Endothelial cell of umbilical vein (primary cell): ENCODE measurements at regions not wholly inside any gene's neighbourhood (a gene's known extent, or its start where the extent isn't known, plus 50 kb on each side); places are given as distances from the start of the nearest gene placed in this dataset.

Source experiments
- BruUV-seq: library from RNA; stranded (reverse); fragments of 400-500 nt; replicated peaks from 2 replicates; lab custom pipeline; 2021; lab: Mats Ljungman, UMichigan
- CTCF ChIA-PET: fragments of 300-600, 350-600 bp; sonication (Branson Sonifier 250); formaldehyde crosslinking; loops from one replicate; lab custom pipeline; 2021; ENCODE audit warnings: antibody characterized with exemption, inconsistent platforms; lab: Charles Lee
- POLR2A ChIA-PET: fragments of 300-600, 350-600 bp; sonication (Branson Sonifier 250); formaldehyde crosslinking; loops from one replicate; lab custom pipeline; 2021; ENCODE audit warnings: antibody characterized with exemption, inconsistent platforms; lab: Charles Lee
- DNase-seq: peaks from one replicate; pipeline ENCODE4 v3.0.0-alpha.2; 2011; ENCODE audit warnings: low read depth, low spot score
- FAIRE-seq: peaks from 2 replicates; lab custom pipeline; 2011; peaks lifted over from hg19 to GRCh38; lab: Jason Lieb, UNC
- H2AFZ ChIP-seq: 2 replicates; pipeline ENCODE4 v1.6.0; 2012; ENCODE audit warnings: low read depth, low read length, control low read depth, inconsistent platforms
- H3K27ac ChIP-seq: 2 replicates; pipeline ENCODE4 v1.5.1; 2011; ENCODE audit warnings: low read depth, mild to moderate bottlenecking, control low read depth, low read length, moderate library complexity; ENCODE audit not compliant: insufficient read depth
- H3K27me3 ChIP-seq, 2 experiments: 2 replicates each; pipeline versions ENCODE4 v1.6.0 to v1.6.1; 2011; ENCODE audit warnings: low read length in 2 of 2, mixed read lengths in 1 of 2; ENCODE audit not compliant: control insufficient read depth in 2 of 2, insufficient read depth in 2 of 2
- H3K36me3 ChIP-seq, 2 experiments: 2 replicates in 1 of 2; 3 replicates in 1 of 2; pipeline ENCODE4 v1.5.1; 2011; ENCODE audit warnings: low read length in 2 of 2, mild to moderate bottlenecking in 1 of 2, moderate library complexity in 1 of 2; ENCODE audit not compliant: control insufficient read depth in 2 of 2, insufficient read depth in 2 of 2; ENCODE audit errors: extremely low read depth in 1 of 2
- H3K4me1 ChIP-seq: 3 replicates; pipeline ENCODE4 v1.5.1; 2011; ENCODE audit warnings: mild to moderate bottlenecking, low read length; ENCODE audit not compliant: control insufficient read depth, insufficient read depth; ENCODE audit errors: extremely low read depth
- H3K4me2 ChIP-seq: 2 replicates; pipeline ENCODE4 v1.6.1; 2011; ENCODE audit warnings: low read length, control low read depth, mixed read lengths; ENCODE audit not compliant: insufficient read depth
- H3K4me3 ChIP-seq, 3 experiments: fragments of 200-600 bp in 1 of 3; sonication (generic), shearing (Covaris generic) in 1 of 3; replicated peaks in 1 of 3; 2 replicates each; pipeline ENCODE4 v1.5.1; 2011 to 2016; ENCODE audit warnings: control low read depth in 3 of 3, low read length in 3 of 3, mild to moderate bottlenecking in 2 of 3, inconsistent platforms in 1 of 3, low read depth in 1 of 3, moderate library complexity in 1 of 3; ENCODE audit not compliant: insufficient read depth in 1 of 3
- H3K79me2 ChIP-seq: 2 replicates; pipeline ENCODE4 v1.6.0; 2012; ENCODE audit warnings: low read length, inconsistent platforms; ENCODE audit not compliant: control insufficient read depth, insufficient read depth
- H3K9ac ChIP-seq: replicated peaks from 2 replicates; pipeline ENCODE3; 2011; ENCODE audit warnings: low read length, control low read depth; ENCODE audit not compliant: insufficient read depth; ENCODE audit errors: extremely low read depth
- H3K9me1 ChIP-seq: replicated peaks from 3 replicates; pipeline ENCODE4 v1.6.0; 2011; ENCODE audit warnings: mild to moderate bottlenecking, low read length; ENCODE audit not compliant: control insufficient read depth, insufficient read depth; ENCODE audit errors: extremely low read depth
- H3K9me3 ChIP-seq: replicated peaks from 2 replicates; pipeline ENCODE4 v1.5.1; 2012; ENCODE audit warnings: low read length, inconsistent platforms; ENCODE audit not compliant: control insufficient read depth, insufficient read depth
- H4K20me1 ChIP-seq: replicated peaks from 2 replicates; pipeline ENCODE3; 2011; ENCODE audit warnings: mild to moderate bottlenecking, low read length; ENCODE audit not compliant: control insufficient read depth, insufficient read depth; ENCODE audit errors: extremely low read depth
- EZH2 ChIP-seq: IDR thresholded peaks from 2 replicates; pipeline ENCODE4 v1.6.1; 2012; ENCODE audit warnings: borderline replicate concordance, low read depth, mild to moderate bottlenecking, moderate library complexity, low read length, inconsistent platforms; ENCODE audit not compliant: severe bottlenecking
- FOS ChIP-seq: IDR thresholded peaks from 2 replicates; pipeline ENCODE4 v1.6.1; 2011; ENCODE audit warnings: mild to moderate bottlenecking, low read length, moderate library complexity, borderline replicate concordance; ENCODE audit not compliant: insufficient read depth
- GATA2 ChIP-seq: IDR thresholded peaks from 2 replicates; pipeline ENCODE4 v1.7.0; 2011; ENCODE audit warnings: low read depth, mild to moderate bottlenecking, moderate library complexity, mixed read lengths, low read length; ENCODE audit not compliant: insufficient read length, insufficient read depth
- JUN ChIP-seq: IDR thresholded peaks from 2 replicates; pipeline ENCODE4 v1.6.1; 2011; ENCODE audit warnings: borderline replicate concordance, low read depth; ENCODE audit not compliant: insufficient read length, insufficient read depth
- MYC ChIP-seq: IDR thresholded peaks from one replicate; pipeline ENCODE4 v1.6.1; 2011; ENCODE audit warnings: mild to moderate bottlenecking, low read depth, low read length
- POLR2A ChIP-seq: IDR thresholded peaks from 2 replicates; pipeline ENCODE4 v1.6.1; 2012; ENCODE audit warnings: low read depth, mild to moderate bottlenecking, control low read depth, low read length
- POLR2AphosphoS5 ChIP-seq: IDR thresholded peaks from 2 replicates; pipeline ENCODE4 v1.6.1; 2012; ENCODE audit warnings: low read depth, mild to moderate bottlenecking, control low read depth, low read length, moderate library complexity; ENCODE audit not compliant: insufficient read depth
- dilution Hi-C: fragments of 300-500 bp; cut with MboI; formaldehyde crosslinking; loops from one replicate; pipeline ENCODE4 v1.15.0; 2019; ENCODE audit warnings: low sequenced_read_pairs; ENCODE audit not compliant: extremely low pct_ligation_motif_present
- intact Hi-C: fragments of 100-400 bp; cut with micrococcal nuclease; formaldehyde crosslinking; loops from one replicate; pipeline ENCODE4 v1.10.0; 2022
- TF ChIP-seq, protein P1 (sequence below), 2 donors: IDR thresholded peaks; 1 replicate in 1 of 2; 2 replicates in 1 of 2; pipeline ENCODE4 v1.5.1; 2011; ENCODE audit warnings: low read length in 2 of 2, mild to moderate bottlenecking in 2 of 2, moderate library complexity in 2 of 2, control low read depth in 1 of 2, inconsistent platforms in 1 of 2, low read depth in 1 of 2; ENCODE audit not compliant: insufficient read depth in 1 of 2; ENCODE audit errors: extremely low read depth in 1 of 2
- TF ChIP-seq, protein P2 (sequence below): IDR thresholded peaks from 2 replicates; pipeline ENCODE4 v1.6.1; 2011; ENCODE audit not compliant: insufficient read depth, insufficient read length

DNA sequence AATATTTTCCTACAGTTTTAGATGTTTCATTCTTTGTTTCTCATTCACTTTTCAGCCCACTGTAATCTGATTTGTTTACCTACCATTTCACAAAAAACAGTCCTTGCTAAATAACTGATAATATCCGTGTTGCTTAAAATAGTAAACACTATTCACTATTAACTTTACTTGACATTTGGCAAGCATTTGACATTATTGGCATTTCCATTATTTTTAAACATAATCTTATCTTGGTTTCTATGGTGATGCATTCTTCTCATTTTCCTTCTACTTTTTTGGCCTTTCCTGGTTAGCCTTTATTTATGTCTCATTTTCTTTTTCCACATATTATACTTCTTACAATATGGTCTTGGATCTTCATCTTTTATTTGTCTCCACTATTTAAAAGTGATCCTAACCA lies 715.3 kb downstream of the DNAJB9 start:
- dilution Hi-C loops (no loop called here), intact Hi-C loops (no loop called here)
- no peak overlapping the region for H2AFZ ChIP-seq
- DNase-seq (no peak), FAIRE-seq (no peak)
- no peaks in the 10 kb centered on the region for H3K9me1 ChIP-seq
- no peaks in the 10 kb centered on the region for H3K79me2 ChIP-seq
- ChIA-PET POLR2A (no interaction called here), CTCF (no interaction called here)
- no peak overlapping the region for H3K9ac ChIP-seq
- BruUV-seq = no TSS peak
- no peaks in the 10 kb centered on the region for H3K36me3 ChIP-seq
- H3K4me1 ChIP-seq = no peaks in the 10 kb centered on the region
- H3K4me3 ChIP-seq = no peak overlapping the region
- no peaks in the 10 kb centered on the region for H3K27me3 ChIP-seq
- TF ChIP-seq JUN (no peak), POLR2AphosphoS5 (no peak), GATA2 (no peak), EZH2 (no peak), POLR2A (no peak), MYC (no peak), FOS (no peak)
- TF ChIP-seq, protein P1, sequence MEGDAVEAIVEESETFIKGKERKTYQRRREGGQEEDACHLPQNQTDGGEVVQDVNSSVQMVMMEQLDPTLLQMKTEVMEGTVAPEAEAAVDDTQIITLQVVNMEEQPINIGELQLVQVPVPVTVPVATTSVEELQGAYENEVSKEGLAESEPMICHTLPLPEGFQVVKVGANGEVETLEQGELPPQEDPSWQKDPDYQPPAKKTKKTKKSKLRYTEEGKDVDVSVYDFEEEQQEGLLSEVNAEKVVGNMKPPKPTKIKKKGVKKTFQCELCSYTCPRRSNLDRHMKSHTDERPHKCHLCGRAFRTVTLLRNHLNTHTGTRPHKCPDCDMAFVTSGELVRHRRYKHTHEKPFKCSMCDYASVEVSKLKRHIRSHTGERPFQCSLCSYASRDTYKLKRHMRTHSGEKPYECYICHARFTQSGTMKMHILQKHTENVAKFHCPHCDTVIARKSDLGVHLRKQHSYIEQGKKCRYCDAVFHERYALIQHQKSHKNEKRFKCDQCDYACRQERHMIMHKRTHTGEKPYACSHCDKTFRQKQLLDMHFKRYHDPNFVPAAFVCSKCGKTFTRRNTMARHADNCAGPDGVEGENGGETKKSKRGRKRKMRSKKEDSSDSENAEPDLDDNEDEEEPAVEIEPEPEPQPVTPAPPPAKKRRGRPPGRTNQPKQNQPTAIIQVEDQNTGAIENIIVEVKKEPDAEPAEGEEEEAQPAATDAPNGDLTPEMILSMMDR (IDR thresholded peaks at IDR 0.05; ENCODE audit: extremely low read depth in 1 of 2, insufficient read depth in 1 of 2, low read depth in 1 of 2, low read length in 2 of 2) = no peak
- TF ChIP-seq, protein P2, sequence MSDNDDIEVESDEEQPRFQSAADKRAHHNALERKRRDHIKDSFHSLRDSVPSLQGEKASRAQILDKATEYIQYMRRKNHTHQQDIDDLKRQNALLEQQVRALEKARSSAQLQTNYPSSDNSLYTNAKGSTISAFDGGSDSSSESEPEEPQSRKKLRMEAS = no peak
- no peak overlapping the region for H3K4me2 ChIP-seq
- no peaks in the 10 kb centered on the region for H3K9me3 ChIP-seq
- no peak overlapping the region for H3K27ac ChIP-seq
- no peaks in the 10 kb centered on the region for H4K20me1 ChIP-seq
